Kidney epithelial cell (primary cell): ENCODE measurements at regions not wholly inside any gene's neighbourhood (a gene's known extent, or its start where the extent isn't known, plus 50 kb on each side); places are given as distances from the start of the nearest gene placed in this dataset.

ENCODE experiments used
- DNase-seq: peaks from one replicate; pipeline ENCODE4 v3.0.0-alpha.2; 2010; ENCODE audit warnings: low read depth
- H3K27me3 ChIP-seq: 2 replicates; pipeline ENCODE4 v1.6.0; 2011; ENCODE audit warnings: low read length; ENCODE audit not compliant: control insufficient read depth, insufficient read depth
- H3K36me3 ChIP-seq: 2 replicates; pipeline ENCODE4 v1.5.1; 2011; ENCODE audit warnings: low read length; ENCODE audit not compliant: control insufficient read depth, insufficient read depth
- H3K4me3 ChIP-seq: 2 replicates; pipeline ENCODE4 v1.5.1; 2011; ENCODE audit warnings: low read depth, mild to moderate bottlenecking, control low read depth, low read length
- CTCF ChIP-seq: IDR thresholded peaks from 2 replicates; pipeline ENCODE4 v1.5.1; 2011; ENCODE audit warnings: mild to moderate bottlenecking, moderate library complexity, low read length, control low read depth, inconsistent platforms; ENCODE audit not compliant: insufficient read depth, poor library complexity, severe bottlenecking

- DNase-seq, result no peak
- TF ChIP-seq CTCF, result no peak
- Histone ChIP-seq H3K36me3 (no peaks in the 10 kb centered on the region), H3K27me3 (no peaks in the 10 kb centered on the region), H3K4me3 (no peak overlapping the region)
Observed at GRCh38 chr5:143601917-143602333, 198.4 kb upstream of the NR3C1 start.

GRCh38 chr5:143601357-143601756 lies 197.9 kb upstream of the NR3C1 start:
- no peak overlapping the region for H3K4me3 ChIP-seq
- DNase-seq, result no peak
- no peaks in the 10 kb centered on the region for H3K36me3 ChIP-seq
- TF ChIP-seq CTCF, result no peak
- no peaks in the 10 kb centered on the region for H3K27me3 ChIP-seq

- Histone ChIP-seq H3K27me3 (no peaks in the 10 kb centered on the region), H3K4me3 (no peak overlapping the region), H3K36me3 (no peaks in the 10 kb centered on the region)
- no peak for TF ChIP-seq CTCF
- DNase-seq, result no peak
Observed at GRCh38 chr5:143600396-143601075, 197.1 kb upstream of the NR3C1 start.

GRCh38 chr5:143599474-143599873 lies 196.0 kb upstream of the NR3C1 start:
- TF ChIP-seq CTCF, result no peak
- DNase-seq, result no peak
- Histone ChIP-seq H3K27me3 (no peaks in the 10 kb centered on the region), H3K36me3 (no peaks in the 10 kb centered on the region), H3K4me3 (no peak overlapping the region)

- no peaks in the 10 kb centered on the region for H3K27me3 ChIP-seq
- no peak overlapping the region for H3K4me3 ChIP-seq
- TF ChIP-seq CTCF, result no peak
- no peaks in the 10 kb centered on the region for H3K36me3 ChIP-seq
- no peak for DNase-seq
Observed at GRCh38 chr5:143596824-143597223, 193.3 kb upstream of the NR3C1 start.
